Head of caudate nucleus (tissue), 42 donors: ENCODE measurements at regions not wholly inside any gene's neighbourhood (a gene's known extent, or its start where the extent isn't known, plus 50 kb on each side); places are given as distances from the start of the nearest gene placed in this dataset.

ENCODE experiments used
- DNase-seq, 42 donors: peaks; one replicate each; pipeline versions ENCODE4 v3.0.0 to v3.0.0-alpha.2; 2020 to 2021; ENCODE audit warnings: mixed read lengths in 7 of 42
- intact Hi-C: fragments of 100-400 bp; cut with DNase I; formaldehyde crosslinking; loops from one replicate; pipeline ENCODE4 v1.15.0; 2022

DNA sequence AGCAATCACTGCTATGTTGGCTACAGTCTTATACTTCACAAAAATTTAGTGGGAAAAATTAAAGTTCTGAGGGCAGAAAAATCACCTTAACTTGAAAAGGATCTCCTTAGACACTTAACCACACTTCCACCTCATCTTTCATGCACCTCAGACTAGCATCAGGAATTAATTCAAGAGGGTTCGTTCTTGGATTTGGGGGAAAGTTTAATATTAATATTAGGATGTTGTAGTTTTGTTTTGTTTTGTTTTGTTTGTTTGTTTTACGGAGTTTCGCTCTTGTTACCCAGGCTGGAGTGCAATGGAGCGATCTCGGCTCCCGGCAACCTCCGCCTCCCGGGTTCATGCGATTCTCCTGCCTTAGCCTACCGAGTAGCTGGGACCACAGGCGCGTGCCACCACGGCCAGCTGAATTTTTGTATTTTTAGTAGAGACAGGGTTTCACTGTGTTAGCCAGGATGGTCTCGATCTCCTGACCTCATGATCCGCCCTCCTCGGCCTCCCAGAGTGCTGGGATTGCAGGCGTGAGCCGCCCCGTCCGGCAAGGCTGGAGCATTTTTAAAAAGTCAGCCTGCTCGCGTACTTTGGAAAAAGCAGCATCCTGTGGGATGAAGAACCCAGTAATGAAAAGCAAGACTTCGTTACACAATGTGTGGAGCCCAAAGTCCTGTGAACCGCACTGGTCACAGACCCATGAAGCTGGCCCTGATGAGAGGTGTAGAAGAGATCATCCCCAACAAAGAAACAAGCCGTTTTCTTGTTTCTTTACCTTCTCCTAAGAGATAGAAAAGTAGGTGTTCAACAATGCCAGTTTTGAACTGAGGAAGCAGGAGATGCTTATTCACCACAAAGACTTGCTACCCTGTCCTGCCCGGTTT, 194.9 kb downstream of the GPX5 start:
- no peak for DNase-seq
- intact Hi-C loops, result no loop called here

DNA sequence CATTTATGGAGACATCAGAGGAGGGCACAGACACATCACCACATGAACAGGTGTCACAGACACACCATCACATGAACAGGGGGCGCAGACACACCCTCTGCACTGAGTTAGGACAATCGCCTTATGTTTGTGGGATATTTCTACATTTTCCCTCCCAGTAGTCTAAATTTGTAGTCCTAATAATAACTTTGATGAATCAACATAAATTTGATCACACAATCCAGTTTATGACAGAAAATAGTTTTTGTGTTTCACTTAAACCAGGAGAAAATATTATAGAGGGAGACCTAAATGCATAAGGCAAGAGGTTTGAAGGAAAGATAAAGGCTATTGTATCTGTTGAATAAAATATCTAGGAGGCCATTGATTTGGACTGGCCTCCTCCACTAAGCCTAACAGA, 195.7 kb downstream of the GPX5 start:
- no peak for DNase-seq
- intact Hi-C loops, result no loop called here

- intact Hi-C loops, result no loop called here
- no peak for DNase-seq
Measured at GRCh38 chr6:28724395-28724794, 198.7 kb downstream of the GPX5 start.

DNA sequence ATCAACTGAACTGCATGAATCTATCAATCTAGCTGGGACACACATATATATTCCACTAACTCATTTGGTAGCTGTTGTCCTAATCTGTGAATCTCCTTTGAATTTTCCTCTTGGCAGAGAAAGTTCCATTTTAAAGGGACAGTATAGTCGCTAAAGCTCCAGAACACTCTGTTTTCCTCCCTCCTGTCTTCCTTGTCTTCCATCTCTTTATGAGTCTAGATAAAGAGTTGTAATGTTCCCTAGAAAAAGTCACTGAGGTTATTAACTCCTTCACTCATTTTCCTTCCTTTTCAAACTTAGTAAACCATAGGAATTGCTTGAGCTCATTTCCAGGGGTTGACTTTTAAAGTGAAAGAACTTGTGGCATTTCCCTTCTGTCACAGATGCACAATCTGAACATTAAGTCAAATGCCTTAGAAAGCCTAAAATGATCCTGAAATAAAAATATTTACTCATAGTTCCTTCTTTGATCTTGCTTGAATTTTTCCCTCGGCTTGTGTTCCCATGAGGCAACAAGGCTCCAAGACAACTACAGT, 198.4 kb downstream of the TRIM27 start:
- intact Hi-C loops, result no loop called here
- DNase-seq, result no peak

- intact Hi-C loops, result no loop called here
- no peak for DNase-seq
Measured at GRCh38 chr6:28725890-28726348, 197.9 kb downstream of the TRIM27 start.

GRCh38 chr6:28726569-28727309, 197.0 kb downstream of the TRIM27 start:
- intact Hi-C loops, result no loop called here
- DNase-seq, result no peak

DNA sequence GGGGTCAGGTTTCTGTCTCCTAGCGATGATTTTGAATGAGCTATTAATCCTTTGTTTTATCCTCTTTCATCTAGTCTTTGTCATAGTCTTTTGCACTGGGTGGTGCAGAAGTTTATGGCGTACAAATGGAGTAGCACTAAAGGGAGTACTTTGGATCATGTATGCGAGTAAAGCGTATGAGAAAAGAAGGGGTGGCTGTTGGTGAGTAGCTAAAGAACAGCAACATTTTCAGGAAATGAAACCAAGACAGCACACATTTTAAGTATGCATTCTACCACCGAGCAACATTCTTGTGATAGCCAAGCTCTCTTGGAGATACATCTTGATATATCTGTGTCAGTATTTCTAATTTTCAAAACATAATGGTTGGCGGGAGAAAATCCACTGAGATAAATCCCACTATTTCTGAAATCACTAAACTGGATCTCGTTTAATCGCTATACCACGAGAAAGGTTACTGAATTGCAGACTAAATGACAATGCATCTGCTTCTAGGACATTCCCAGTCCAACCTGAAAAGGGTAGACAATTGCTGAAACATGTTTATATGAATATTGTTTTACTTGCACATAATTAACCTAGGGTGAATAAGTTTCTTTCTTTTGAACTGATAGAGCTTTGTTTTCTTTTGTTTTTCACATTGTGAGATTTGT, 196.1 kb downstream of the TRIM27 start:
- intact Hi-C loops, result no loop called here
- no peak for DNase-seq

DNA sequence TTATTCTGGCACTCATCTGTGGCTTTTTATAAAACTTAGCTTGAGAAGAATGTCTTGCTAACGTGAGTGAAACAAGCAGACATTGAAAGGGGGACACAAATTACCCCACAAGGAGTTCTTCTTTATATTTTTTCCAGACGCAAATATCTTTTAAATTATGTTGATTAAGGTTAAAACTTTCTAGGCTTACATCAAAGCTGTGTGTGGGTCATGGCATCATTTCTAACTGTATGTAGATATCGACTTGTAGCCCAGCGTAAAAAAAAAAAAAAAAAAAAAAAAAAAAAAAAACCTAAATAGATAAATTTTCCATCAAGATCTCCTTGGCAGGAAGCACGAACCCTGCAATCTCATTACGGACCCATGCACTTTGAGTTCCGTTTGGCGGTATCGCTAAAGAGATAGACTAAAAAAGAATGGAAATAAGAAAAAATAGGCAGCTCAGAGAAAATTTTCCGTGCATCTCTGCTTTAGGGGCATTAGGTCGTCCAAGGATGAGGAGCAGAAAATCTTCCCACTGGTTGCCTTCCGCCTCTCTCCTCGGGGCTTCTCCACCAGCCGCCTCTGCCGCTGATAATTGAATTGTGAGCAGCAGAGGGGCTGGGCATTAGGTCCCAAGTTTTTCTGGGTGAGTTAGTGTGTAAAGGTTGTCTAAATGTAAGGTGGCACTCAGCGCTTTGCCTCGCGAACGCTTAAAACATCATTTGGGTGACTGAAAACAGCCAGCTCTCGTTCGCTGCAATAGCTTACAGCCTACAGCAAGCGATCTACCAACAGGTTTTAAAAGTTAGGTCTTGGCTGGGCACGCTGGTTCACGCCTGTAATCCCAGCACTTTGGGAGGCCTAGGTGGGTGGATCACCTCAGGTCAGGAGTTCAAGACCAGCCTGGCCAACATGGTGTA, 194.0 kb downstream of the TRIM27 start:
- intact Hi-C loops, result no loop called here
- DNase-seq, result no peak

- DNase-seq, result no peak
- intact Hi-C loops, result no loop called here
Measured at GRCh38 chr6:28732052-28732451, 191.7 kb downstream of the TRIM27 start.

GRCh38 chr6:28734443-28734959, 189.3 kb downstream of the TRIM27 start:
- no peak for DNase-seq
- intact Hi-C loops, result no loop called here

GRCh38 chr6:28736121-28736520, 187.7 kb downstream of the TRIM27 start:
- no peak for DNase-seq
- intact Hi-C loops, result no loop called here

DNA sequence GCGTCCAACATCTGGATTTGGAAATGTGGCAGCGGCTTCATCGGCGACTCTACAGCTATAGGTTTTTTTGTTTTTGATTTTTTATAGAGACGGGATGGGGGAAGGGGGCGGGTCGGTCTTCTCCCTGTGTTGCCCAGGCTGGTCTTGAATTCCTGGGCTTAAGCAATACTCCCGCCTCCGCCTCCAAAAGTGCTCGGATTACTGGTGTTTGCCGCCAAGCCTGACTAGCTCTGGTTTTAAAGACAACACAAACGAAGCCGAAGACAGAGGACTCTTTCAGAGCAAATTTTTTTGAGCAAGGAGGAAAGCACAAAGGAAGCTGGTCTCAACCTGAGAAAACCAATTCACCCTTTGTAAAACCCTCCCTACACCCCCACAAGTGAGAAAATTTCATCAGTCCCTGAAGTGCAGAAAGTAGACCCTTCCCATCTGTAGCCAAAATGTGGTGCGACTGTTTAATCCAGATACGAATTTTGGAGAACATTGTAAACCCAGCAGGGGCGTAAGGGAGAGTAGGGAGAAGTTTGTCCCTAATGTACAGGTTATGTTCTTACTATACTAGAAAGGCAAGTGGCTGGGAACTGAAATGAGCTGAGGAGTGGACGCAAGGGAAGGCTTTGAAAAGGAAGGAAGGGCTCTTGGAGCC, 185.9 kb downstream of the TRIM27 start:
- intact Hi-C loops, result no loop called here
- DNase-seq, result no peak

GRCh38 chr6:28738396-28738765, 185.4 kb downstream of the TRIM27 start:
- DNase-seq, result no peak
- intact Hi-C loops, result no loop called here

GRCh38 chr6:28741363-28741762, 182.4 kb downstream of the TRIM27 start:
- intact Hi-C loops, result no loop called here
- no peak for DNase-seq

DNA sequence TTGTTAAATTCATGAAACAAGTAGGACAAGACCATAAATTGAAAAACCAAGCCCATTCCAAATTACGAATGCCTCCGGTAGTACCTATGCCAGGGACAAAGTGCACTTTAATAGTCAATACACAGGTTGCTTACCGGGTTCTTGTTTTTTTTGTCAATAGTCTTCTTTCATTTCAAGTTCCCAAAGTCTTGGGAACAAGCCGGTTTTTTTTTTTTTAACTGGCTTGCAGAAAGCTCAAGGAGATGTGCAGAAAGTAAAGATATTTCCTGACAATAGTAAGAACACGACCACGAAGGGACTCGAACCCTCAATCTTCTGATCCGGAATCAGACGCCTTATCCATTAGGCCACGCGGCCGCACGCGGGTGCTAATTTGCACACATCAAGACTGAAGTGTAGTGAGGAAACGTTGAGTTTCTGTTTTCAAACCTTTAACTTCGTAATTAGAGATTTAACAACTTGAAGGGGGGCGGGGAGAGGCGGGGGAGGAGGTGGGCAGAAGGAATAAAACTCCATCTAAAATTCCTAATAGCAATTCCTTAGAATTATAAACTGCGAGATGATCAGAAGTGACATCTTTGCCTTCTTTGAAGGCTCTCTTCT, 181.0 kb downstream of the TRIM27 start:
- intact Hi-C loops, result no loop called here
- no peak for DNase-seq

GRCh38 chr6:28743271-28743789, 180.5 kb downstream of the TRIM27 start:
- intact Hi-C loops, result no loop called here
- DNase-seq, result no peak

DNA sequence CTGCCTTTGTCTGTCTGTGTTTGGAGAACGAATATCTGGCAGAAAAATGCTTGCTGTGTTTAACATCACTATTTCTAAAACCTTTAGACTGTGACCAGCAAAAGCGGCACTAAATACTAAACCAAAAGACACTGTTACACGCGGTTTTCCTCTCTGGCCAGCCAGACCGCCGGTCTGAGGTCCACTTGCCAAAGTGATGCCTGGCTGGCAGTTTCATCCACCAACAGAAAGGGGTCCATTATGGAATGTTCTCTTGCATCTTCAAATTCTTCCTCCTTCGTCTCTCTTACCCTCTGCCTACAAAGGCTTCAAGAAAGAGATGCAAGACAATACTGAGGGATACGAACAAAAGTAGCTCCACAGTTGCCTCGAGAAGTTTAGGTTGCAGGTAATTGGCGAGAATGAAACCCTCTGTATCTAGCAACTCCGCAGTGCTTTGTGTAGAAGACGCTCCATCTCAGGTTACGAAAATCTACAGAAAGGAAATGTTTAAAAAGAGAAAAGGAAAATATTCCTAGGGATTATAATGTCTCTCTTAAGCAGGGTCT, 176.6 kb downstream of the TRIM27 start:
- no peak for DNase-seq
- intact Hi-C loops, result no loop called here
